Nephron progenitor cell (in vitro differentiated cells): ENCODE measurements at regions not wholly inside any gene's neighbourhood (a gene's known extent, or its start where the extent isn't known, plus 50 kb on each side); places are given as distances from the start of the nearest gene placed in this dataset.

Experiments used
- DNase-seq: peaks from one replicate; pipeline ENCODE4 v3.0.0; 2021
- H3K27ac Mint-ChIP-seq: 2 replicates; pipeline ENCODE4 v1.8.0; 2021; ENCODE audit warnings: mild to moderate bottlenecking, moderate library complexity, mixed read lengths
- H3K27me3 Mint-ChIP-seq: 2 replicates; pipeline ENCODE4 v1.8.0; 2021; ENCODE audit warnings: mild to moderate bottlenecking, low read depth, mixed read lengths; ENCODE audit not compliant: poor library complexity
- H3K36me3 Mint-ChIP-seq: 2 replicates; pipeline ENCODE4 v1.8.0; 2021; ENCODE audit warnings: low read depth, mixed read lengths
- H3K4me1 Mint-ChIP-seq: 2 replicates; pipeline ENCODE4 v1.8.0; 2021; ENCODE audit warnings: mixed read lengths
- H3K4me3 Mint-ChIP-seq: 2 replicates; pipeline ENCODE4 v1.8.0; 2021; ENCODE audit warnings: mild to moderate bottlenecking, moderate library complexity, mixed read lengths
- H3K9me3 Mint-ChIP-seq: 2 replicates; pipeline ENCODE4 v1.8.0; 2021; ENCODE audit warnings: mild to moderate bottlenecking, moderate library complexity, mixed read lengths
- CTCF ChIP-seq: fragments of 200-600 bp; sonication (generic); IDR thresholded peaks from 2 replicates; pipeline ENCODE4 v1.5.0; 2021; ENCODE audit warnings: antibody characterized with exemption

GRCh38 chr21:16928439-16928838 is 584.4 kb upstream of the CXADR start:
- H3K27me3 Mint-ChIP-seq = no peaks in the 10 kb centered on the region
- H3K4me3 Mint-ChIP-seq = no peak overlapping the region
- DNase-seq = no peak
- no peak for TF ChIP-seq CTCF
- H3K27ac Mint-ChIP-seq = no peak overlapping the region
- no peaks in the 10 kb centered on the region for H3K4me1 Mint-ChIP-seq
- no peaks in the 10 kb centered on the region for H3K36me3 Mint-ChIP-seq
- H3K9me3 Mint-ChIP-seq = no peaks in the 10 kb centered on the region

GRCh38 chr21:16932314-16932713 is 580.5 kb upstream of the CXADR start:
- no peak overlapping the region for H3K4me3 Mint-ChIP-seq
- H3K4me1 Mint-ChIP-seq = no peaks in the 10 kb centered on the region
- H3K9me3 Mint-ChIP-seq = no peaks in the 10 kb centered on the region
- H3K27ac Mint-ChIP-seq = no peak overlapping the region
- H3K36me3 Mint-ChIP-seq = no peaks in the 10 kb centered on the region
- DNase-seq = no peak
- TF ChIP-seq CTCF = no peak
- no peaks in the 10 kb centered on the region for H3K27me3 Mint-ChIP-seq

GRCh38 chr21:16942703-16943102 is 570.1 kb upstream of the CXADR start:
- Mint-ChIP-seq H3K36me3 (no peaks in the 10 kb centered on the region), H3K27ac (no peak overlapping the region), H3K4me1 (no peaks in the 10 kb centered on the region), H3K4me3 (no peak overlapping the region), H3K9me3 (peaks cover 12% of the 10 kb centered on the region), H3K27me3 (no peaks in the 10 kb centered on the region)
- no peak for DNase-seq
- no peak for TF ChIP-seq CTCF

GRCh38 chr21:16943231-16943630 is 569.6 kb upstream of the CXADR start:
- no peak overlapping the region for H3K27ac Mint-ChIP-seq
- H3K4me1 Mint-ChIP-seq = no peaks in the 10 kb centered on the region
- TF ChIP-seq CTCF = no peak
- peaks cover 12% of the 10 kb centered on the region for H3K9me3 Mint-ChIP-seq
- no peak overlapping the region for H3K4me3 Mint-ChIP-seq
- no peaks in the 10 kb centered on the region for H3K36me3 Mint-ChIP-seq
- no peaks in the 10 kb centered on the region for H3K27me3 Mint-ChIP-seq
- no peak for DNase-seq

GRCh38 chr21:16945580-16945979 is 567.3 kb upstream of the CXADR start:
- Mint-ChIP-seq H3K27me3 (no peaks in the 10 kb centered on the region), H3K27ac (no peak overlapping the region), H3K4me3 (no peak overlapping the region), H3K9me3 (peaks cover 12% of the 10 kb centered on the region), H3K4me1 (no peaks in the 10 kb centered on the region), H3K36me3 (no peaks in the 10 kb centered on the region)
- no peak for DNase-seq
- no peak for TF ChIP-seq CTCF

- H3K4me3 Mint-ChIP-seq = no peak overlapping the region
- no peak overlapping the region for H3K27ac Mint-ChIP-seq
- H3K36me3 Mint-ChIP-seq = no peaks in the 10 kb centered on the region
- H3K4me1 Mint-ChIP-seq = no peaks in the 10 kb centered on the region
- DNase-seq = no peak
- peaks cover 5% of the 10 kb centered on the region for H3K27me3 Mint-ChIP-seq
- no peak for TF ChIP-seq CTCF
- H3K9me3 Mint-ChIP-seq = peaks cover 3% of the 10 kb centered on the region
Observed at GRCh38 chr21:16956824-16957223, 556.0 kb upstream of the CXADR start.
